Bone marrow (tissue), 2 donors: ENCODE measurements at regions not wholly inside any gene's neighbourhood (a gene's known extent, or its start where the extent isn't known, plus 50 kb on each side); places are given as distances from the start of the nearest gene placed in this dataset.
"Not testable (repeated sequence)": the region's sequence is repeated elsewhere in the genome, so short reads cannot be mapped to it uniquely, and the experiment has no call there.

Experiments used
- DNase-seq, 2 donors: peaks; one replicate each; lab custom pipeline; 2025; lab: John Stamatoyannopoulos, UW

DNA sequence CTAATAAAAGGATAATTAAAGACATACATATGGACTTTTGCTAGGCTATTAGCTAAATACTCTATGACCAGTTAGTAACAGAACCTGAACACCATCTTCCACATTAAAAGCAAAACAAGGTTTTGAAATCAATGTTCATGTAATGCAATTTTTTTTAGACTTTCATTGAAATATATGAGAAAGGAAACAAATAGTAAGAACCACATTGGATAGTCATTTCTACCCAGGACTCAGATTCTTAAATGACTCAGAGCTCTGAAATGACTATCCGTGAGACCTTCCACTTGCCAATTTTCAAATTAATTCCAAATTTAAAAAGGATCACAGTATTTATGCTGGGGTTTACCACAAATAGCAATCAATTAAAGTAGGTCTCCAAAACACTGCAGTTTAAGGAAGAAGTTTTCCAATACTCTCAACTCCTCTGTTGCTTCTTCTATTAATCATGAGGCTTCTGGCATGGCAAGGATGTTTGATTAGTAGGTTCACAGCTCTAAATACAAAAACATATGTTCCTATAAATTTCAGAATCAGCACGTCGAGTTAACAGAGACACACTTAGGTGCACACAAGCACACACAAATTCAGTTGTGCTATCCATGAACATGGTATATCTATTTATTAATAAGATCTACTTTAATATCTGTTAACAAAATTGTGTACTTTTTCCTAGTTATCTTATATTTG is 841.0 kb downstream of the RNF144A start:
- no peak for DNase-seq

DNA sequence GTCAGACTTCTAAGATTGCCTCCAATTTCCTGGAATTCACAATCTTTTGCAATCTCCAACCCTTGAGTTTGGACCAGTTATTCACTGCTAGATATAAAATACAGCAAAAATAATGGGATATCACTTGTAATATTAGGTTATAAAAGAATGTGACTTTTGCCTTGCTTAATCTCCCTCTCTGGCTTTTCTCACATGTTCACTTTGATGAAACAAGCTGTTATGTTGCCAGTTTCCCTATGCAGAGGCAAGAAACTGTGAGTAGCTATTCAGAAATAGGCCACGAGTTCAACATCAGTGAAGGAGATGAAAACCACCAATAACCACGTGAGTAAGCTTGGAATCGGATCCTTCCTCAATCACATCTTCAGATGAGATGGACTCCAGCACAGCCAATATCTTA is 842.7 kb downstream of the RNF144A start:
- no peak for DNase-seq

DNA sequence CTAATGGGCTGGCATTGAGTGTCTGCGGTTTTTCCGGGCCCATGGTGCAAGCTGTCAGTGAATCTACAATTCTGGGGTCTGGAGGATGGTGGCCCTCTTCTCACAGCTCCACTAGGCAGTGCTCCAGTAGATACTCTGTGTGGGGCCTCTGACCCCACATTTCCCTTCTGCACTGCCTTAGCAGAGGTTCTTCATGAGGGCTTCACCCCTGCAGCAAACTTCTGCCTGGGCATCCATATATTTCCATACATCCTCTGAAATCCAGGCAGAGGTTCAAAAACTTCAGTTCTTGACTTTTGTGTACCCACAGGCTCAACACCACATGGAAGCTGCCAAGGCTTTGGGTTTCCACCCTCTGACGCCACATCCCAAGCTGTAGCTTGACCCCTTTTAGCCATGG is 846.2 kb downstream of the RNF144A start:
- DNase-seq: not testable (repeated sequence)

DNA sequence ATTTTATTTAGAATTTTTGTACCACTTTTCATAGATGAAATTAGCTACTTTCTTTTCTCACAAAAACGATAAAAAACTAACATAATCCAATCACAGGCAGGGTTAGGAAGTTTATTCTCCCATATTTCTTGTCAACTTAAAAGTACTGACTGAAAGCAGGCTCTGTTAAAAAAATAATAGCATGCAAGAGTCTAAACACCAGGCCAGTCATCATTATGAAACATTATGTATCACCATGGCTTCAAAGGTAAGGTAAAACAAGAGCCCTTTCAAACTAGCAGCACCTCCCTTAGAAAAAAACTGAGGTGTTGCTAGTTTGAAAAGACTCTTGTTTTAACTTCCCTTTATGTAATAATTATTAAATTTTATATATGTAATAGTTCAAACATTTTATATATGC is 848.0 kb downstream of the RNF144A start:
- DNase-seq: no peak

DNA sequence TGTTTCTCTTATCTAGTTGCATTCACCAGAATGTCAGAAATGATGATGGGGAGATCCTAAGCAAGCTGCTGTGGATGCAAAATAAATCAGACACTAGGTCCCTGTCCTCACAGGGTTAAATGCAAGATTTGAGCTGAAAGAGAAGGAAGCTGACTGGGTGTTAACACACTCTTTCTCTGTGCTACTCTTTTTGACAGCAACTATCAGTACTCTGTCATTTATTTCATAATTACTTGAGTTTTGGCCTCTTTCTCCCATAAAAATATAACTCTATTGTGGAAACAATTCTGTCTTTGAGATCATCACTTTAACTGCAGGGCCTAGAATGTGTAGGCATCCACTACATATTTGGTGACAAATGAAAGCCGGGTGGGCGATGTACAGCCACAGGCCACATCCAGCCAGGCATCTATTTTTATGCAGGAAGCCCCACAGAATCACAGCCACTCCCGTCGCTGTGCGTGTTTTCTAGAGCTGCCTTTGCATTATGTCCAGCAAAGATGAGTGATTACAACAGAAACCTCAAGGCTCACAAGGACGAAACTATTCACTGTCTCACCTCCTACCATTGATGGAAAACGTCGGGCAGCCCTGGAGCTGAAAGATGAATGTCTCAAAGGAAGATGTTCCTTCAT is 849.0 kb downstream of the RNF144A start:
- no peak for DNase-seq

DNA sequence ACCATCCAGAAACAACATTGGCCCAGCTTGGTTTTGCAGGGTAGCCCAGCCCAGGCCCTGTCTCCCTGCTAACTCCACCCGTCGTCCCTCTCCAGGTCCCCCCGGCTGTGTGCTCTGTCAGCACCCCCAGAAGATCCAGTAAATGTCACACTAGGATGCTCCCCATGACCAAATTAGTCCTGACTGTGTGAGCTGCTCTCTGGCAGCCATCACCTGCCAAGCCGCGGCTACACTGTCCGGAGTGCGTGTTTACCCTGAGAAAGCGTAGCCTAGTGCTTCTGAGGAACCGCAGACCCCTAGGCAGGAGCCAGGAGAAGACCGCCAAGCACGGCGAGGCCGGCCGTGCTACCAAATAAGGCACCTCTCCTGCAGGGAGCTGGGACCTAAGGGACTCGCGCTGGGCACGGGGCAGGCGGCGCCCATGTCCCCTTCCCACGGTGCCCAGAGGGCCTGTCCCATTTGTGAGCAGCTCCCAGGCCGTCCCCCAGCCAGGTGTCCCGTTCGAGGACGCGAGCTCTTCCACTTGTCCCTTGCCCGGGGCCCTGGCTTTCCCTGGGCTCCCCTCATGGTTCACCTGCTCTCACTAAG is 849.9 kb downstream of the RNF144A start:
- no peak for DNase-seq

DNA sequence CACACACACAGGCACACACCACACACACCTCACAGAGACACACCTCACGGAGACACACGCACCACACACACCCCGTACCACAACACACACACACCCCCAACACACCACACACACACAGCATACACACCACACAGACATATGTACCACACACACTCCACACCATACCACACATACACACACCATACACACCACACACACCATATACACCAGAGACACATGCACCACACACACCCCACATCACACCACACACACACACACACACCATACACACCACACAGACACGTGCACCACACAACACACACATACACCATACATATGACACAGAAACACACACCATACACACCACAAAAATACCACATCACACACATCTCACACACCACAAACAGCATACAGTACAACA is 850.7 kb downstream of the RNF144A start:
- DNase-seq: no peak

DNA sequence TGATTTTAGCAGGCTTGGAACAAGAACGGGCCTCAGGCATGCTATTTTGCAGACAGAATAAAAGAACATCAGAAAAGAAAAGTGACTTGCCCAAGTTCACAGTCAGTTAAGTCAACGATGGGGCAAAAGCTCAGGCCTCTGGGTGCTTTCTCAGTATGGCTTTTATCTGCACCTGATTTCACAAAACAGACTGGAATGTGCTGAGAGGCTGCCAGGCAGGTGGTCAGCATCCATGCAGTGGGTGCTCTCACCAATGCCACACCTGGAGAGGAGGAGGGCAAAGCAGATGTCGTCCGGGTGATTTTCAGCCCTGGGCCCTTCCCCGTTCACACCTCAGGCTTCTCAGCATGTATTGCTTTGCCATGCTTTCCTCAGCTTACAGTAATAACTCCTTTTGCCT is 854.6 kb downstream of the RNF144A start:
- no peak for DNase-seq

DNA sequence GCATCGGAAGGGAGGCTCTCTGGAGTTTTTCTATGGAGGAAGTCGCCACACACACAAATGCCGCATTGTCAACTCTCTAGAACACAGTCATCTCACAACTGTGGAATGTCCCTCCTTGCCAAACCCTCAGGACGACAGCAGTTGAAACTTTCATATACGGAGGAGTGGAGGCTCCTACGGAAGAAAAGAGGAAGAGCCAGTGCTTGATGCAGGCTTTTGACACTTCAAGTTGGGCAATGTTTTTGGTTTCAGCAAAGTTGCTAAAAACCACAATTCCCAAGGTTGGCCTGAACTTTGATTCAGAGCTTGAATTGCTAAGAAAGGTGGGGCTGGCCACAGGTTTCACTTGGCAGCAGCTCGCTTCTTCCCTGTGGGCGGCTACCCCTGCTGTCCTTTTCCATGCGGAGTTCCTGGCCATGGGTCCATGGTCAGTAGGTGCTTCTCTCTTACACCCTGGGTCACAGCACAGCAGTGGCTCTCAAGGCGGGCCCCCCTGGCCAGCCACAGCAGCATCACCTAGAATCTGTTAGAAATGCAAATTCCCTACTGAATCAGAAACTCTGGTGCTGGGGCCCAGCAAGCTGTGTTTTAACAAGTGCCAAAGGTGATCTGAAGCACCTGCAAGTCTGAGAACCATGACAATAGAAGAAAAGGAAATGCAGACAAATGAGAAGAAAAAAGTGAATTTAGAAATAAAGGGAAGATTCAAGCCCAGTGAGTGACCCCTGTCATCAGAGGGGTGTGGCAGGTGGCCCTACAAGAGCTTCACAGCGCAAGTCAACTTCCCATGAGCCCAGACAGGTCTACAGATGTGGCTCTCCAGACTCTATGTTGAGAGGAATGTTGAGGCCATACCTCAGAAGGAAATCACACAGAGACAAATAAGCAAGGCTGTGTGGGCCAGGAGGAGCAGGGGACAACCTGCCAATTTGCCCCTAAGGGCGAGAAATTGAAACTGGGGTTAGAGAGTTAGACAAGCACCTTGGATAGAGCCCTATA is 856.4 kb downstream of the RNF144A start:
- peak; percentile 39 to 52 for DNase-seq

DNA sequence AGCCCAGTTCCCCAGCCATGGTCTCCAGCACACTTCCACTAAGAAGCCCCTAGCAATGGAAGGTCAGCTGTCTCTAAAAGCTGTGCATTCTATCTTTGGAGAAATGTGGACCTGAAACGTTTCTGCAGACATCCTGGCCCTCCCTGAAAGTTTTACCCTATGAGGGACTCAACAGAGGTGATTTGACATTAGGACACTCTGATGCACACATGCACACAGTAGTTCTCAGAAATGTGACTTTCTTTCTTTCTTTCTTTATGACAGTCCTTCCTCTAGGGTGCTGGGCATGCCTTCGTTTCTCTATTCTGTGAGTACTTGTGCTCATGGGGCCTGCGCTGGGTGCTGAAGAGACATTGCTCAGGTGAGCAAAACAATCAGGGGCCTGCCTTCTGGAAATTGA is 857.3 kb downstream of the RNF144A start:
- DNase-seq: no peak

DNA sequence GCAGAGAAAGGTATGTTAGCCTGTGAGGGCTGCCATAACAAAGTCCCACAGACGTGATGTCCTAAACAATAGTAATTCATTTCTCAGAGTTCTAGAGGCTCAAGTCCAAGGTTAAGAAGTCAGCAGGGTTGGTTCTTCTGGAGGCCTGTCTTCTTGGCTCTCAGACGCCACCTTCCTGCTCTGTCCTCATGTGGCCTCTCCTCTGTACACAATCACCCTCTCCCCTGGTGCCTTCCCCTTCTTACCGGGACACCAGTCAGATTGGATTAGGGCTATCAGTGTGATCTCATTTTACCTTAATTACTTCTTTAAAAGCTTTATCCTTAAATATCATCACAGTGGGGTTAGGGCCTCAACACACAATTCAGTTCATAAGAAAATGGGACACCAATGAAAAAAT is 860.5 kb downstream of the RNF144A start:
- DNase-seq: no peak

DNA sequence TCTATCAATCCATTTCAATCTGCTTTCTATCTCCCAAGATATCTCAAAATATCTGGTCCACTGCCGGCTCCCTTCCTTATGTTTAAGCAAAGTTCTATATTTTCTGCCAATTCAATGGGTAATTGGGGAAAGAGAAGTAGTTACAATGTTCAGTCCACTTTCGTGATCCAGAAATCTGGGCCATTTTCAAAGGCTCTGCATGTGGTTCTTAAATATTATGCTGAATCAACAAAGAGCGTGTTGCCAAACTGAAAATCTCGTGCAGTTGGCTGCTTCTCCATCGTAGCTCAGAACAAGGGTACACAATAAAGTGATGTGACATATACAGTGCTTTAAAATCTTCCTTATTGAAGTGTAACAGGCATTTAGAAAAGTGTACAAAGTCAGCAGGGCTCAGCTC is 863.1 kb downstream of the RNF144A start:
- DNase-seq: no peak

DNA sequence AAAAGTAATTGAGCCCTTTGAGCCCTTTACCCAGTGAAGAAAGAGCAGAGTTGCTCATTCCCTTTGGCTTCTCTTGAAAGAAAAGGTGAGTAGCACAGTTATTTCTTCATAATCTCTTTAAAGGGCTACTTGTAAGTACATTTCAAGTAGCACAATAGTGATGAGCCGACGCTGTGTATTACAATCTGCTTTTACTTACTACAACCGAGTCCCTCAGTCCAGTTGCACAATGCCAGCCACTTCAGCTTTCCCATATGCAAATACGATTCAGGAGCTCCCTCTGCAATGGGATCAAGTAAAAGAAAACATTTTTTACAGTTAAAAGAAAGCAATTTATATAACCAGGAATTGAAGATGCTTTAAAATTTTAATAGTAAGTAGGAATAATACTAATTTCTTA is 868.5 kb downstream of the RNF144A start:
- no peak for DNase-seq

DNA sequence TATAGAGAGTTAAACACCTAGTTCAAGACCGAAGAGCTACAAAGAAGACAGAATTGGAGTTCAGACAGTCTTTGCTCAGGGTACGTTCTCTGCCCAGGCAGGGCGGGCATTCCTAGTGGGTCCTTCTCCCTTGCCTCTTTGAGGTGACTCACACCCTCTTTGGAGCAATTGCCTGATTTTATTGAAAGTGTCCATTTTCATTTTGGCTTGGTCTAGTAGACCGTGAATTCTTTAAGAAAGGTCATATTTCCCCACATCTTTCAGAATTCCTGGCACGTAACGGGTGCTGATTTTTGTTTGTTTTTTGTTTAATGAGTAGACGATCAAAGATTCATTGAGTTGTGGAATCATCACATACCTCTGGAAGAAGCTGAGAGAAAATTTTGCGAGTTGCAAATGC is 871.5 kb downstream of the RNF144A start:
- DNase-seq: no peak

DNA sequence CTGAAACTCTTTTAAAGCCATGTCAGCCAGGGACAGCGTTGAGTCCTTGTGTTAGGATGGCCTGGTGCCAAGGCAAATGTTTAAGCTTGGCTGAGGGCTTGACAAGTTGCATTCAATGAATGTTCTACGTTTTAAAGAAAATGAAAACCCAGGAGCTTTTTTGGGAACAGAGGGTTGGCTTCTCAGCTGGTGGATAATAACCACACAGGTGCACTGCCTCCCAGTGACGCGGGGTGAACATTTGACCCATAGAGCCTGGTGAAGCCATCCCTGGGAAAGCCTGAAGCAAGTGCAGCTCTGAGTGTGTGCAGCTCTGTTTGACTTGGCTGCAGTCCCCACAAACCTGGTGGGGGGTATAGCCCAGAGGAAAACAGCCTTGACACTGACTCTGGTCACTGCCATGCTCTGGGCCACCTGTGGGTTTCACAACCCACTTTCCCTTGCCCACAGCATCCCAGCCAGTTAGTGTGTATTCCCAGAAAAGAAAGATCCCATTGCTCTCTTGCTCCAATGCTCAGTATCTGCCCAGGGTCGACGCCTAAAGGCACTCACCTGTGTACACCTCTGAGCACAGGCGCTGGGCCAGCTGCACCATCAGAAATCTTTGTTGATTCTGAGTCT is 874.9 kb downstream of the RNF144A start:
- DNase-seq: no peak

DNA sequence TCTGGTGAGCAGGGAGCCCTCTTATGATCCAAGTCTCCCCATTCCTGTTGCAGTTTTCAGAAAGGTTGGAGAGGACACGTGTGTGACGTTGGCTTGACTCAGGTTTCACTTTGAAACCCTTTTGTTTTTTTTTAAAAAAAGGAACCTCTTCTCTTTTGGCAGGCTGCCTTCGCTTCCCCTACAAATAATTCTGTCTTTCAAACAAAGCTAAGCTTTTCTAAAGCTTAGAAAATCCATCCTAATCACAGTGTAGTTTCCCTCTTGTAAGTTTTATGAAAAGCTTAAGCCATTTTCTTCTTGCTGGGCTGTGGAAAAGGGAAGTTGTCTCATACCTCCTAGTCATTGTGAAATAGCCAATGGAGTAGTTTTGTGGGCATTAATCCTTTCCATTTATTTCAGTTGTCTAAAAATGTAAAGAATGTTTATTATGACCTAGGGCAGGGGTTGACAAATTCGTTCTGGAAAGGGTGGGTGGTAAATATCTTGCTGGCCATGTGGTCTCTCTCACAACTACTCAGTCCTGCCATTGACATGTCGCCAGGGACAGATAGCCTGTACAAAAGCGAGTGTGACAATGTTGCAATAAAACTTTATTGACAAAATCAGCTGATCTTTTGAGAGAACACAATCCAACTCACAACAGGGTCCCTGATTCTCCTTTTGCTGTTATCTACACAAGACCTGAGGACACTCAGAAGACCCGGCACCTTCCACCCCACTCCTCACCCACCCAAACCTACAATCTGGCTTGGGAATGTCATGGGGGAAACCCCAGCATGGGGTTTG is 878.8 kb downstream of the RNF144A start:
- peak in 1 of 2 donors; percentile 67 for DNase-seq

DNA sequence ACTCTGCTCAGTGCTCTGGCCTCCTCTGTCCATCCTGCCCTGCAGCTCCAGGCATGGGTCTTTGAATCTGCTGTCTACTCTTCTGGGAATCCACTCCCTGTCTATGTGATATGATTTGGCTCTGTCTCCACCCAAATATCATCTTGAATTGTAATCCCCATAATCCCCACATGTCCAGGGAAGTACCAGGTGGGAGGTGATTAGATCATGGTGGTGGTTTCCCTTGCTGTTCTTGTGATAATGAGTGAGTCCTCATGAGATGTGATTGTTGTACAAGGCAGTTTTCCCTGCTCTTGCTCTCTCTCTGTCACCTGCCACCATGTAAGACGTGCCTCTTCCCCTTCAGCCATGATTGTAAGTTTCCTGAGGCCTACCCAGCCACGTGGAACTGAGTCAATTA is 881.8 kb upstream of the ID2 start:
- DNase-seq: no peak

DNA sequence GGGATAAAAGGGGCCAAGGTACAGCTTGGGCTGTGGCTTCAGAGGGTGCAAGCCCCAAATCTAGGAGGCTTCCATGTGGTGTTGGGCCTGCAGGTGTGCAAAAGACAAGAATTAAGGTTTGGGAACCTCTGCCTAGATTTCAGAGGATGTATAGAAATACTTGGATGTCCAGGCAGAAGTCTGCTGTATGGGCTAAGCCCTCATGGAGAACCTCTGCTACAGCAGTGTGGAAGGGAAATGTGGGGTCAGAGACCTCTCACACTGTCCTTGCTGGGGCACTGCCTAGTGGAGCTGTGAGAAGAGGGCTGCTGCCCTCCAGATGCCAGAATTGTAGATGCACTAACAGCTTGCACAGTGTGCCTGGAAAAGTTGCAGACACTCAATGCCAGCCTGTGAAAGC is 880.6 kb upstream of the ID2 start:
- no peak for DNase-seq

DNA sequence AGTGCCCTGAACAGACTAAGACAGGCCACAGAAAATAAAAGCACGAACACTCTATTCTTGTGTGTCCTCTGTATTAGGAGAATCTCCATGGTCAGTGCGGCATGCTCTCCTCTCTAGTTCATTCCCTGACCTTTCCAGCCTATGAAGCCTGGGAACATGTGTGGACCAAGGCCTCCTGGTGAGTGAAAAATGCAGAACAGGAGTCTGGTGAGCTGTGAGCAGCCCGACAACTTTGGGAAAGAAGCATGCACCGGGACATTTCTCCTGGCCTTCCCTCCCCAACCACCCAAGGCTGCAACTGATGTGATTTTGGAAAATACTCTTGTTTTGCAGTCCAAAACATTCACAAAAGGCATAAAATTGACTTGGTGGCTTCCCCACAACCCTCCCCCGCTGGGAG is 878.3 kb upstream of the ID2 start:
- DNase-seq: no peak

DNA sequence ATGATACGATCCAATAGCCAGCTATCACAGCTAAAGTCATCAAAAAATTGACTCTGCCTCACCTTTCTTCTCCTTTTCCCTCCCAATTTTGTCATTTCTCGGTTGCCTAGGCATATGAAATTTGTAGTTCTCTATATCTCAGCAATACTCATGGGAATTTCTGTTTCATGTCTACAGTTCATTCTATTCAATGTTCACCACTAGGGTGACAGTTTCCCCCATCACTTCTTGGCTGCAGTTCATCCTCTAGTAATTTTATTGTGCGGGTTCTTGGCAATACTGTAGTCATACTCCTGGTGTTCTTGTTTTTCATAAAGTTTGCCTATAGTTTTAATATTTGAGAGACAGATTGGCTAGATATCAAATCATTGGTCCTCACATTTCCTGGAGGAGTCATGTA is 872.2 kb upstream of the ID2 start:
- DNase-seq: no peak

DNA sequence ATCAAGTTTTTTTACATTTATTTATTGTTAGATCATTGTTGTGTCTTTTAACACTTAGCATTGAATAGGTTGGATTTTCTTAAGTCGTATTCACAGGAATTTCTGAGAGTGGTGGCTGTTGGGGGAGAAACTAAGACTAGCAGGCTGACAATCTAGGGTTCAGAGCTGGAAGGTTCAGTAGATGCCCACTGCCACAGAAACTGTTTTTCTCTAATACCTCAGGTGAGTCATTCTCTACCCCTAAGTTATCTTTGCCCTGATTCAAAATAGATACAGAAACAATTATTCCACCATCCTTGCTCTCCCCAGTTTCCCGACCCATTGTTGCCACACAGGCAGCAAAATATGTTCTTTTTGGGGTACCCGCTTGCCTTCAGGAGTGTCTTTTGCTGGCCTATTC is 870.8 kb upstream of the ID2 start:
- DNase-seq: no peak
